ENCODE measurements at regions not wholly inside any gene's neighbourhood (a gene's known extent, or its start where the extent isn't known, plus 50 kb on each side); places are given as distances from the start of the nearest gene placed in this dataset.

DNA sequence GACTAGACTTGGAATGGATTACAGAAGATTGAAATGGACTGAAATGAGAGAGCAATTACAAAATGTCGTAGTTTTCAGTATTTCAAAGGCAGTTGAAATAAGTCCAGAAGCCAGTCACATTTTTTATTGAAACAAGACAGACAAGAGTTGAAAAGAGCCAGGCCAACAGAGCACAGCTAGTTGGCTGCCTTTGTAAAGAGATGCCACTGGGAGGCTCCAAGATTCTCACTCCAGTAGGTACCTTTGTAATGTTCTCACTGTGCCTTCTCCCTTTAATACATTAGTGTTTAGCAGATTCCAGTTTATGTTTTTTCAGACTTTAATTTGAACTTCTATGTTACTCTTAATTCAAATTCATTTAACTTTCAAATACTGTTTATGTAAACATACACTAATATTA, 234.8 kb downstream of the DSEL start:
- TF ChIP-seq POLR2A (IDR thresholded peaks at IDR 0.05) = no peak
- TF ChIP-seq, protein P1, sequence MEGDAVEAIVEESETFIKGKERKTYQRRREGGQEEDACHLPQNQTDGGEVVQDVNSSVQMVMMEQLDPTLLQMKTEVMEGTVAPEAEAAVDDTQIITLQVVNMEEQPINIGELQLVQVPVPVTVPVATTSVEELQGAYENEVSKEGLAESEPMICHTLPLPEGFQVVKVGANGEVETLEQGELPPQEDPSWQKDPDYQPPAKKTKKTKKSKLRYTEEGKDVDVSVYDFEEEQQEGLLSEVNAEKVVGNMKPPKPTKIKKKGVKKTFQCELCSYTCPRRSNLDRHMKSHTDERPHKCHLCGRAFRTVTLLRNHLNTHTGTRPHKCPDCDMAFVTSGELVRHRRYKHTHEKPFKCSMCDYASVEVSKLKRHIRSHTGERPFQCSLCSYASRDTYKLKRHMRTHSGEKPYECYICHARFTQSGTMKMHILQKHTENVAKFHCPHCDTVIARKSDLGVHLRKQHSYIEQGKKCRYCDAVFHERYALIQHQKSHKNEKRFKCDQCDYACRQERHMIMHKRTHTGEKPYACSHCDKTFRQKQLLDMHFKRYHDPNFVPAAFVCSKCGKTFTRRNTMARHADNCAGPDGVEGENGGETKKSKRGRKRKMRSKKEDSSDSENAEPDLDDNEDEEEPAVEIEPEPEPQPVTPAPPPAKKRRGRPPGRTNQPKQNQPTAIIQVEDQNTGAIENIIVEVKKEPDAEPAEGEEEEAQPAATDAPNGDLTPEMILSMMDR (IDR thresholded peaks at IDR 0.05 in 4 of 5, conservative IDR thresholded peaks at IDR 0.05 in 1 of 5) = no peak

Measured in gastrocnemius medialis (tissue), 4 donors.